ENCODE measurements at regions not wholly inside any gene's neighbourhood (a gene's known extent, or its start where the extent isn't known, plus 50 kb on each side); places are given as distances from the start of the nearest gene placed in this dataset.

GRCh38 chr9:91078369-91078695 is 276.7 kb downstream of the SYK start:
- peaks cover 19% of the 10 kb centered on the region for H3K4me1 Mint-ChIP-seq
- no peak overlapping the region for H3K4me3 Mint-ChIP-seq
- no peaks in the 10 kb centered on the region for H3K36me3 Mint-ChIP-seq (ENCODE audit: low read depth)
- peaks cover 5% of the 10 kb centered on the region for H3K9me3 Mint-ChIP-seq
- no peak for TF ChIP-seq CTCF (IDR thresholded peaks at IDR 0.05)
- H3K27me3 Mint-ChIP-seq (ENCODE audit: low read depth, poor library complexity): peaks cover 6% of the 10 kb centered on the region
- DNase-seq: no peak
- no peak overlapping the region for H3K27ac Mint-ChIP-seq

- TF ChIP-seq CTCF (IDR thresholded peaks at IDR 0.05): no peak
- DNase-seq: no peak
- peaks cover 5% of the 10 kb centered on the region for H3K9me3 Mint-ChIP-seq
- peaks cover 14% of the 10 kb centered on the region for H3K4me1 Mint-ChIP-seq
- H3K27me3 Mint-ChIP-seq (ENCODE audit: low read depth, poor library complexity): no peaks in the 10 kb centered on the region
- H3K27ac Mint-ChIP-seq: no peak overlapping the region
- H3K4me3 Mint-ChIP-seq: no peak overlapping the region
- no peaks in the 10 kb centered on the region for H3K36me3 Mint-ChIP-seq (ENCODE audit: low read depth)
Measured at GRCh38 chr9:91082731-91083130, 279.0 kb downstream of the AUH start.

- no peak for DNase-seq
- peaks cover 5% of the 10 kb centered on the region for H3K27me3 Mint-ChIP-seq (ENCODE audit: low read depth, poor library complexity)
- no peak overlapping the region for H3K4me3 Mint-ChIP-seq
- H3K9me3 Mint-ChIP-seq: peaks cover 5% of the 10 kb centered on the region
- no peak for TF ChIP-seq CTCF (IDR thresholded peaks at IDR 0.05)
- H3K4me1 Mint-ChIP-seq: peaks cover 16% of the 10 kb centered on the region
- H3K27ac Mint-ChIP-seq: no peak overlapping the region
- H3K36me3 Mint-ChIP-seq (ENCODE audit: low read depth): no peaks in the 10 kb centered on the region
Measured at GRCh38 chr9:91084896-91085516, 276.7 kb downstream of the AUH start.

GRCh38 chr9:91085517-91086291 is 276.0 kb downstream of the AUH start:
- Mint-ChIP-seq H3K36me3 (ENCODE audit: low read depth) (no peaks in the 10 kb centered on the region), H3K4me1 (peaks cover 18% of the 10 kb centered on the region), H3K4me3 (no peak overlapping the region), H3K9me3 (peaks cover 5% of the 10 kb centered on the region), H3K27me3 (ENCODE audit: low read depth, poor library complexity) (peaks cover 7% of the 10 kb centered on the region), H3K27ac (no peak overlapping the region)
- no peak for TF ChIP-seq CTCF (IDR thresholded peaks at IDR 0.05)
- DNase-seq: no peak

- Mint-ChIP-seq H3K4me3 (no peak overlapping the region), H3K27ac (no peak overlapping the region), H3K9me3 (peaks cover under 1% of the 10 kb centered on the region), H3K36me3 (ENCODE audit: low read depth) (no peaks in the 10 kb centered on the region), H3K27me3 (ENCODE audit: low read depth, poor library complexity) (peaks cover 8% of the 10 kb centered on the region), H3K4me1 (peaks cover 18% of the 10 kb centered on the region)
- DNase-seq: no peak
- TF ChIP-seq CTCF (IDR thresholded peaks at IDR 0.05): no peak
Measured at GRCh38 chr9:91086657-91087461, 274.9 kb downstream of the AUH start.

Measured in nephron progenitor cell (in vitro differentiated cells).